BLaER1 treated with 17β-estradiol and CSF1 and Interleukin-3, amounts not matched to agents 10 nM and 100 nM (cell line): ENCODE measurements at regions not wholly inside any gene's neighbourhood (a gene's known extent, or its start where the extent isn't known, plus 50 kb on each side); places are given as distances from the start of the nearest gene placed in this dataset.
A peak's percentile ranks its signal among the peaks of the same experiment; 100 is the strongest.

Experiments used
- H3K27ac ChIP-seq, 11 experiments: shearing (Covaris generic); formaldehyde crosslinking; 2 replicates each; pipeline ENCODE4 v1.8.1; 2022
- H3K27me3 ChIP-seq, 11 experiments: shearing (Covaris generic); formaldehyde crosslinking; 2 replicates each; pipeline ENCODE4 v1.8.1; 2022
- H3K36me3 ChIP-seq, 11 experiments: shearing (Covaris generic); formaldehyde crosslinking; 2 replicates each; pipeline ENCODE4 v1.8.1; 2022
- H3K4me1 ChIP-seq, 10 experiments: shearing (Covaris generic); formaldehyde crosslinking; 2 replicates each; pipeline ENCODE4 v1.8.1; 2022
- H3K4me2 ChIP-seq, 11 experiments: shearing (Covaris generic); formaldehyde crosslinking; 2 replicates each; pipeline ENCODE4 v1.8.1; 2022
- H3K4me3 ChIP-seq, 10 experiments: shearing (Covaris generic); formaldehyde crosslinking; 2 replicates each; pipeline ENCODE4 v1.8.1; 2022
- H3K9ac ChIP-seq, 11 experiments: shearing (Covaris generic); formaldehyde crosslinking; 2 replicates each; pipeline ENCODE4 v1.8.1; 2022
- H3K9me3 ChIP-seq, 11 experiments: shearing (Covaris generic); formaldehyde crosslinking; replicated peaks in 1 of 11; 2 replicates each; pipeline ENCODE4 v1.8.1; 2022
- H4K20me1 ChIP-seq, 11 experiments: shearing (Covaris generic); formaldehyde crosslinking; 2 replicates each; pipeline ENCODE4 v1.8.1; 2022
- Cebpa-rat ChIP-seq, 11 experiments: shearing (Covaris generic); IDR thresholded peaks; 2 replicates each; pipeline ENCODE4 v1.8.1; 2022

- peaks cover 0 to 18% (median 4%) of the 10 kb centered on the region in 11 experiments; a peak in 5 of 22 replicates for H3K9me3 ChIP-seq
- peaks cover 0 to 5% (median 0%) of the 10 kb centered on the region in 11 experiments; a peak in 1 of 22 replicates for H4K20me1 ChIP-seq
- no peaks in the 10 kb centered on the region for H3K36me3 ChIP-seq
- no peak overlapping the region for H3K27ac ChIP-seq
- H3K4me3 ChIP-seq = no peak overlapping the region
- no peaks in the 10 kb centered on the region for H3K27me3 ChIP-seq
- no peak overlapping the region for H3K9ac ChIP-seq
- H3K4me2 ChIP-seq = peak overlapping the region in 1 of 11 experiments; percentile 3; a peak in 1 of 22 replicates
- no peak for TF ChIP-seq Cebpa-rat (IDR thresholded peaks at IDR 0.05)
- H3K4me1 ChIP-seq = peaks cover 34 to 54% (median 47%) of the 10 kb centered on the region in 10 experiments
These were observed 114.4 kb upstream of the MLN start for GRCh38 chr6:33918175-33918695.

- Histone ChIP-seq H3K4me2 (peak overlapping the region; percentile 72 to 91 (median 86)), H3K27ac (peak overlapping the region in 7 of 11 experiments; percentile 36 to 79 (median 61); a peak in 15 of 22 replicates), H3K36me3 (no peaks in the 10 kb centered on the region), H3K9ac (peak overlapping the region in 7 of 11 experiments; percentile 8 to 65 (median 34); a peak in 10 of 22 replicates), H3K9me3 (peaks cover 0 to 18% (median 4%) of the 10 kb centered on the region in 11 experiments; a peak in 5 of 22 replicates), H4K20me1 (peaks cover 0 to 5% (median 0%) of the 10 kb centered on the region in 11 experiments; a peak in 1 of 22 replicates), H3K27me3 (no peaks in the 10 kb centered on the region), H3K4me1 (peaks cover 36 to 61% (median 58%) of the 10 kb centered on the region in 10 experiments), H3K4me3 (no peak overlapping the region)
- TF ChIP-seq Cebpa-rat (IDR thresholded peaks at IDR 0.05) = no peak
These were observed 111.3 kb upstream of the MLN start for GRCh38 chr6:33915134-33915533.

GRCh38 chr6:33914645-33915044, 110.8 kb upstream of the MLN start:
- H3K4me2 ChIP-seq = peak overlapping the region; percentile 72 to 91 (median 86)
- H3K4me1 ChIP-seq = peaks cover 36 to 66% (median 63%) of the 10 kb centered on the region in 10 experiments
- no peak for TF ChIP-seq Cebpa-rat (IDR thresholded peaks at IDR 0.05)
- H3K27ac ChIP-seq = peak overlapping the region in 9 of 11 experiments; percentile 13 to 79 (median 58); a peak in 17 of 22 replicates
- peaks cover 0 to 18% (median 4%) of the 10 kb centered on the region in 11 experiments; a peak in 5 of 22 replicates for H3K9me3 ChIP-seq
- H3K9ac ChIP-seq = peak overlapping the region in 8 of 11 experiments; percentile 2 to 65 (median 32); a peak in 9 of 22 replicates
- H3K27me3 ChIP-seq = no peaks in the 10 kb centered on the region
- H4K20me1 ChIP-seq = peaks cover 0 to 5% (median 0%) of the 10 kb centered on the region in 11 experiments; a peak in 1 of 22 replicates
- H3K36me3 ChIP-seq = no peaks in the 10 kb centered on the region
- no peak overlapping the region for H3K4me3 ChIP-seq

- Histone ChIP-seq H3K27ac (peak overlapping the region in 5 of 11 experiments; percentile 17 to 94 (median 93); a peak in 7 of 22 replicates), H3K27me3 (no peaks in the 10 kb centered on the region), H4K20me1 (peaks cover 0 to 5% (median 0%) of the 10 kb centered on the region in 11 experiments; a peak in 2 of 22 replicates), H3K9ac (peak overlapping the region in 1 of 11 experiments; percentile 35; a peak in 2 of 22 replicates), H3K4me1 (peaks cover 60 to 90% (median 87%) of the 10 kb centered on the region in 10 experiments), H3K4me3 (no peak overlapping the region), H3K36me3 (no peaks in the 10 kb centered on the region), H3K9me3 (peaks cover 0 to 12% (median 3%) of the 10 kb centered on the region in 11 experiments; a peak in 4 of 22 replicates), H3K4me2 (peak overlapping the region; percentile 19 to 99 (median 89); a peak in 19 of 22 replicates)
- no peak for TF ChIP-seq Cebpa-rat (IDR thresholded peaks at IDR 0.05)
These were observed 108.4 kb upstream of the MLN start for GRCh38 chr6:33912195-33912594.

- TF ChIP-seq Cebpa-rat (IDR thresholded peaks at IDR 0.05) = no peak
- H3K9ac ChIP-seq = peak overlapping the region in 2 of 11 experiments; percentile 4 to 16; a peak in 2 of 22 replicates
- H3K9me3 ChIP-seq = peaks cover 0 to 8% (median 2%) of the 10 kb centered on the region in 11 experiments; a peak in 4 of 22 replicates
- H3K4me1 ChIP-seq = peaks cover 67 to 98% (median 94%) of the 10 kb centered on the region in 10 experiments
- peaks cover 0 to 5% (median 0%) of the 10 kb centered on the region in 11 experiments; a peak in 2 of 22 replicates for H4K20me1 ChIP-seq
- H3K27me3 ChIP-seq = no peaks in the 10 kb centered on the region
- H3K4me2 ChIP-seq = peak overlapping the region; percentile 19 to 99 (median 89); a peak in 20 of 22 replicates
- no peak overlapping the region for H3K4me3 ChIP-seq
- H3K36me3 ChIP-seq = no peaks in the 10 kb centered on the region
- H3K27ac ChIP-seq = peak overlapping the region in 5 of 11 experiments; percentile 5 to 94 (median 93); a peak in 6 of 22 replicates
These were observed 107.7 kb upstream of the MLN start for GRCh38 chr6:33911488-33911887.

- Histone ChIP-seq H3K27ac (peak overlapping the region in 4 of 11 experiments; percentile 31 to 94 (median 94); a peak in 7 of 22 replicates), H3K4me3 (no peak overlapping the region), H3K27me3 (no peaks in the 10 kb centered on the region), H3K9ac (peak overlapping the region in 2 of 11 experiments; percentile 82 to 83; a peak in 1 of 22 replicates), H4K20me1 (peaks cover 0 to 9% (median 0%) of the 10 kb centered on the region in 11 experiments; a peak in 2 of 22 replicates), H3K36me3 (no peaks in the 10 kb centered on the region), H3K4me2 (peak overlapping the region in 8 of 11 experiments; percentile 87 to 99 (median 92); a peak in 15 of 22 replicates), H3K4me1 (peaks cover 72 to 99% (median 99%) of the 10 kb centered on the region in 10 experiments), H3K9me3 (no peaks in the 10 kb centered on the region; a peak in 1 of 22 replicates)
- TF ChIP-seq Cebpa-rat (IDR thresholded peaks at IDR 0.05) = no peak
These were observed 106.8 kb upstream of the MLN start for GRCh38 chr6:33910594-33910993.

- H3K36me3 ChIP-seq = no peaks in the 10 kb centered on the region
- H3K4me2 ChIP-seq = peak overlapping the region in 10 of 11 experiments; percentile 62 to 99 (median 90); a peak in 18 of 22 replicates
- H3K4me1 ChIP-seq = peaks cover 72 to 99% (median 99%) of the 10 kb centered on the region in 10 experiments
- H3K27ac ChIP-seq = peak overlapping the region in 6 of 11 experiments; percentile 79 to 94 (median 93); a peak in 11 of 22 replicates
- no peaks in the 10 kb centered on the region for H3K9me3 ChIP-seq
- H3K9ac ChIP-seq = peak overlapping the region in 4 of 11 experiments; percentile 82 to 85 (median 82); a peak in 8 of 22 replicates
- no peak for TF ChIP-seq Cebpa-rat (IDR thresholded peaks at IDR 0.05)
- peaks cover 0 to 14% (median 0%) of the 10 kb centered on the region in 11 experiments; a peak in 2 of 22 replicates for H4K20me1 ChIP-seq
- no peak overlapping the region for H3K4me3 ChIP-seq
- H3K27me3 ChIP-seq = no peaks in the 10 kb centered on the region
These were observed 105.9 kb upstream of the MLN start for GRCh38 chr6:33909737-33910136.

GRCh38 chr6:33908025-33908424, 104.2 kb upstream of the MLN start:
- peak overlapping the region; percentile 54 to 99 (median 89) for H3K4me2 ChIP-seq

More at GRCh38 chr6:33908025-33908424, 104.2 kb upstream of the MLN start:
- Histone ChIP-seq H3K36me3 (no peaks in the 10 kb centered on the region), H3K9ac (peak overlapping the region in 7 of 11 experiments; percentile 1 to 85 (median 82); a peak in 11 of 22 replicates), H4K20me1 (peaks cover 0 to 12% (median 0%) of the 10 kb centered on the region in 11 experiments; a peak in 2 of 22 replicates), H3K4me1 (peaks cover 77 to 99% (median 99%) of the 10 kb centered on the region in 10 experiments), H3K27me3 (no peaks in the 10 kb centered on the region), H3K27ac (peak overlapping the region in 8 of 11 experiments; percentile 27 to 94 (median 90); a peak in 16 of 22 replicates), H3K4me3 (0 out of 20 replicates have a peak overlapping the region, but pooled peaks of 1 of the 10 experiments have one; percentile 19), H3K9me3 (no peaks in the 10 kb centered on the region)
- TF ChIP-seq Cebpa-rat (IDR thresholded peaks at IDR 0.05) = peak in 1 of 11 experiments; percentile 49; a peak in 1 of 22 replicates
